Endothelial cell of umbilical vein (primary cell): ENCODE measurements at regions not wholly inside any gene's neighbourhood (a gene's known extent, or its start where the extent isn't known, plus 50 kb on each side); places are given as distances from the start of the nearest gene placed in this dataset.

Source experiments
- BruUV-seq: library from RNA; stranded (reverse); fragments of 400-500 nt; replicated peaks from 2 replicates; lab custom pipeline; 2021; lab: Mats Ljungman, UMichigan
- CTCF ChIA-PET: fragments of 300-600, 350-600 bp; sonication (Branson Sonifier 250); formaldehyde crosslinking; loops from one replicate; lab custom pipeline; 2021; ENCODE audit warnings: antibody characterized with exemption, inconsistent platforms; lab: Charles Lee
- POLR2A ChIA-PET: fragments of 300-600, 350-600 bp; sonication (Branson Sonifier 250); formaldehyde crosslinking; loops from one replicate; lab custom pipeline; 2021; ENCODE audit warnings: antibody characterized with exemption, inconsistent platforms; lab: Charles Lee
- DNase-seq: peaks from one replicate; pipeline ENCODE4 v3.0.0-alpha.2; 2011; ENCODE audit warnings: low read depth, low spot score
- FAIRE-seq: peaks from 2 replicates; lab custom pipeline; 2011; peaks lifted over from hg19 to GRCh38; lab: Jason Lieb, UNC
- H2AFZ ChIP-seq: 2 replicates; pipeline ENCODE4 v1.6.0; 2012; ENCODE audit warnings: low read depth, low read length, control low read depth, inconsistent platforms
- H3K27ac ChIP-seq: 2 replicates; pipeline ENCODE4 v1.5.1; 2011; ENCODE audit warnings: low read depth, mild to moderate bottlenecking, control low read depth, low read length, moderate library complexity; ENCODE audit not compliant: insufficient read depth
- H3K27me3 ChIP-seq, 2 experiments: 2 replicates each; pipeline versions ENCODE4 v1.6.0 to v1.6.1; 2011; ENCODE audit warnings: low read length in 2 of 2, mixed read lengths in 1 of 2; ENCODE audit not compliant: control insufficient read depth in 2 of 2, insufficient read depth in 2 of 2
- H3K36me3 ChIP-seq, 2 experiments: 2 replicates in 1 of 2; 3 replicates in 1 of 2; pipeline ENCODE4 v1.5.1; 2011; ENCODE audit warnings: low read length in 2 of 2, mild to moderate bottlenecking in 1 of 2, moderate library complexity in 1 of 2; ENCODE audit not compliant: control insufficient read depth in 2 of 2, insufficient read depth in 2 of 2; ENCODE audit errors: extremely low read depth in 1 of 2
- H3K4me1 ChIP-seq: 3 replicates; pipeline ENCODE4 v1.5.1; 2011; ENCODE audit warnings: mild to moderate bottlenecking, low read length; ENCODE audit not compliant: control insufficient read depth, insufficient read depth; ENCODE audit errors: extremely low read depth
- H3K4me2 ChIP-seq: 2 replicates; pipeline ENCODE4 v1.6.1; 2011; ENCODE audit warnings: low read length, control low read depth, mixed read lengths; ENCODE audit not compliant: insufficient read depth
- H3K4me3 ChIP-seq, 3 experiments: fragments of 200-600 bp in 1 of 3; sonication (generic), shearing (Covaris generic) in 1 of 3; replicated peaks in 1 of 3; 2 replicates each; pipeline ENCODE4 v1.5.1; 2011 to 2016; ENCODE audit warnings: control low read depth in 3 of 3, low read length in 3 of 3, mild to moderate bottlenecking in 2 of 3, inconsistent platforms in 1 of 3, low read depth in 1 of 3, moderate library complexity in 1 of 3; ENCODE audit not compliant: insufficient read depth in 1 of 3
- H3K79me2 ChIP-seq: 2 replicates; pipeline ENCODE4 v1.6.0; 2012; ENCODE audit warnings: low read length, inconsistent platforms; ENCODE audit not compliant: control insufficient read depth, insufficient read depth
- H3K9ac ChIP-seq: replicated peaks from 2 replicates; pipeline ENCODE3; 2011; ENCODE audit warnings: low read length, control low read depth; ENCODE audit not compliant: insufficient read depth; ENCODE audit errors: extremely low read depth
- H3K9me1 ChIP-seq: replicated peaks from 3 replicates; pipeline ENCODE4 v1.6.0; 2011; ENCODE audit warnings: mild to moderate bottlenecking, low read length; ENCODE audit not compliant: control insufficient read depth, insufficient read depth; ENCODE audit errors: extremely low read depth
- H3K9me3 ChIP-seq: replicated peaks from 2 replicates; pipeline ENCODE4 v1.5.1; 2012; ENCODE audit warnings: low read length, inconsistent platforms; ENCODE audit not compliant: control insufficient read depth, insufficient read depth
- H4K20me1 ChIP-seq: replicated peaks from 2 replicates; pipeline ENCODE3; 2011; ENCODE audit warnings: mild to moderate bottlenecking, low read length; ENCODE audit not compliant: control insufficient read depth, insufficient read depth; ENCODE audit errors: extremely low read depth
- CTCF ChIP-seq, 2 donors: IDR thresholded peaks; 1 replicate in 1 of 2; 2 replicates in 1 of 2; pipeline ENCODE4 v1.5.1; 2011; ENCODE audit warnings: low read length in 2 of 2, mild to moderate bottlenecking in 2 of 2, moderate library complexity in 2 of 2, control low read depth in 1 of 2, inconsistent platforms in 1 of 2, low read depth in 1 of 2; ENCODE audit not compliant: insufficient read depth in 1 of 2; ENCODE audit errors: extremely low read depth in 1 of 2
- EZH2 ChIP-seq: IDR thresholded peaks from 2 replicates; pipeline ENCODE4 v1.6.1; 2012; ENCODE audit warnings: borderline replicate concordance, low read depth, mild to moderate bottlenecking, moderate library complexity, low read length, inconsistent platforms; ENCODE audit not compliant: severe bottlenecking
- FOS ChIP-seq: IDR thresholded peaks from 2 replicates; pipeline ENCODE4 v1.6.1; 2011; ENCODE audit warnings: mild to moderate bottlenecking, low read length, moderate library complexity, borderline replicate concordance; ENCODE audit not compliant: insufficient read depth
- GATA2 ChIP-seq: IDR thresholded peaks from 2 replicates; pipeline ENCODE4 v1.7.0; 2011; ENCODE audit warnings: low read depth, mild to moderate bottlenecking, moderate library complexity, mixed read lengths, low read length; ENCODE audit not compliant: insufficient read length, insufficient read depth
- MYC ChIP-seq: IDR thresholded peaks from one replicate; pipeline ENCODE4 v1.6.1; 2011; ENCODE audit warnings: mild to moderate bottlenecking, low read depth, low read length
- POLR2A ChIP-seq: IDR thresholded peaks from 2 replicates; pipeline ENCODE4 v1.6.1; 2012; ENCODE audit warnings: low read depth, mild to moderate bottlenecking, control low read depth, low read length
- dilution Hi-C: fragments of 300-500 bp; cut with MboI; formaldehyde crosslinking; loops from one replicate; pipeline ENCODE4 v1.15.0; 2019; ENCODE audit warnings: low sequenced_read_pairs; ENCODE audit not compliant: extremely low pct_ligation_motif_present
- intact Hi-C: fragments of 100-400 bp; cut with micrococcal nuclease; formaldehyde crosslinking; loops from one replicate; pipeline ENCODE4 v1.10.0; 2022
- TF ChIP-seq, protein P1 (sequence below): IDR thresholded peaks from 2 replicates; pipeline ENCODE4 v1.6.1; 2011; ENCODE audit not compliant: insufficient read depth, insufficient read length

DNA sequence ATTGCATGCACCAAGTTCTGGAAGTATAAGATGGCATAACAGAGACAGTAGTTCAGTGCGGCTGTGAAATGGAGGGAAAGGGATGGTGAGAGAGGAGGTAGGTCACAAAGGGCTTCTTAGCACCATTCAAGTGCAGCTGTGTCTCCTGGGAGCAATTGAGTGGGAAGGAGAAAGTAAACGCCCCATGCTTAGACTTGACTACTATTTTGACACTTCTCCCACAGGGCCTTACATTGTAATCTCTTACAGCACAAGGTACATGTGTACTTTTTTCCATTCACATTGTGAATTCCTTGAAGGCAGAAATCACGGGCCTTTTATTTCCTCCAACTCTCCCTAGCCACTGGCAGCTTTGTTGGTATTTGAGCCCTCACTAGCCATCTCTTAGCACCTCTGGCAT is 239.6 kb upstream of the FOXD3 start:
- H3K36me3 ChIP-seq: no peaks in the 10 kb centered on the region
- H3K4me3 ChIP-seq: no peak overlapping the region
- no peak overlapping the region for H3K27ac ChIP-seq
- no peaks in the 10 kb centered on the region for H4K20me1 ChIP-seq
- no peak overlapping the region for H3K4me2 ChIP-seq
- no peaks in the 10 kb centered on the region for H3K4me1 ChIP-seq
- H3K27me3 ChIP-seq: peaks cover 0 to 1% of the 10 kb centered on the region in 2 experiments
- H3K79me2 ChIP-seq: no peaks in the 10 kb centered on the region
- no peak for FAIRE-seq
- intact Hi-C loops (no loop called here), dilution Hi-C loops (no loop called here)
- BruUV-seq: no TSS peak
- CTCF ChIA-PET: no interaction called here
- H3K9me1 ChIP-seq: no peaks in the 10 kb centered on the region
- TF ChIP-seq MYC: no peak
- no peak for TF ChIP-seq POLR2A
- TF ChIP-seq FOS: no peak
- TF ChIP-seq, protein P1, sequence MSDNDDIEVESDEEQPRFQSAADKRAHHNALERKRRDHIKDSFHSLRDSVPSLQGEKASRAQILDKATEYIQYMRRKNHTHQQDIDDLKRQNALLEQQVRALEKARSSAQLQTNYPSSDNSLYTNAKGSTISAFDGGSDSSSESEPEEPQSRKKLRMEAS: no peak
- H3K9me3 ChIP-seq: no peaks in the 10 kb centered on the region
- POLR2A ChIA-PET: no interaction called here
- no peak overlapping the region for H2AFZ ChIP-seq
- H3K9ac ChIP-seq: no peak overlapping the region
- DNase-seq: no peak

GRCh38 chr1:63087966-63088365 is 234.4 kb upstream of the FOXD3 start:
- TF ChIP-seq, protein P1: no peak
- TF ChIP-seq GATA2: no peak
- no peak for TF ChIP-seq CTCF (IDR thresholded peaks at IDR 0.05; ENCODE audit: extremely low read depth in 1 of 2, insufficient read depth in 1 of 2, low read depth in 1 of 2, low read length in 2 of 2)
- TF ChIP-seq EZH2: no peak
- BruUV-seq: no TSS peak
- no peaks in the 10 kb centered on the region for H3K36me3 ChIP-seq
- DNase-seq: no peak
- H3K4me1 ChIP-seq: no peaks in the 10 kb centered on the region
- H3K9ac ChIP-seq: no peak overlapping the region
- ChIA-PET CTCF (interaction anchor here (0.6 kb wide), 2 partner anchors 11 to 247 kb away, joined by 3 read pairs; no protein-coding TSS in a partner anchor), POLR2A (no interaction called here)
- intact Hi-C loops: no loop called here
- H3K27me3 ChIP-seq: peaks cover 0 to 1% of the 10 kb centered on the region in 2 experiments
- dilution Hi-C loops: no loop called here
- no peak overlapping the region for H3K27ac ChIP-seq
- no peaks in the 10 kb centered on the region for H4K20me1 ChIP-seq
- H3K79me2 ChIP-seq: no peaks in the 10 kb centered on the region
- no peak overlapping the region for H3K4me2 ChIP-seq
- no peaks in the 10 kb centered on the region for H3K9me1 ChIP-seq
- no peaks in the 10 kb centered on the region for H3K9me3 ChIP-seq
- no peak for FAIRE-seq
- H3K4me3 ChIP-seq: no peak overlapping the region
- H2AFZ ChIP-seq: no peak overlapping the region
